Epithelial cell of proximal tubule (primary cell): ENCODE measurements at regions not wholly inside any gene's neighbourhood (a gene's known extent, or its start where the extent isn't known, plus 50 kb on each side); places are given as distances from the start of the nearest gene placed in this dataset.

Source experiments
- DNase-seq: peaks from one replicate; pipeline ENCODE4 v3.0.0-alpha.2; 2011; ENCODE audit warnings: low read depth
- H3K4me3 ChIP-seq: 2 replicates; pipeline ENCODE4 v1.5.1; 2011; ENCODE audit warnings: low read depth, mild to moderate bottlenecking, low read length
- CTCF ChIP-seq: conservative IDR thresholded peaks from 2 replicates; pipeline ENCODE4 v1.5.1; 2012; ENCODE audit warnings: low read depth, mild to moderate bottlenecking, low read length

GRCh38 chr12:131345521-131346436 is 365.1 kb upstream of the SFSWAP start:
- no peak for DNase-seq
- TF ChIP-seq CTCF: no peak
- no peak overlapping the region for H3K4me3 ChIP-seq

GRCh38 chr12:131346555-131347344 is 364.1 kb upstream of the SFSWAP start:
- H3K4me3 ChIP-seq: no peak overlapping the region
- TF ChIP-seq CTCF: no peak
- DNase-seq: no peak

- TF ChIP-seq CTCF: no peak
- no peak for DNase-seq
- H3K4me3 ChIP-seq: no peak overlapping the region
Measured at GRCh38 chr12:131347345-131347714, 363.6 kb upstream of the SFSWAP start.

- no peak for TF ChIP-seq CTCF
- no peak for DNase-seq
- H3K4me3 ChIP-seq: no peak overlapping the region
Measured at GRCh38 chr12:131347732-131348131, 363.2 kb upstream of the SFSWAP start.

GRCh38 chr12:131348231-131348630 is 362.7 kb upstream of the SFSWAP start:
- no peak for TF ChIP-seq CTCF
- DNase-seq: no peak
- no peak overlapping the region for H3K4me3 ChIP-seq

- DNase-seq: no peak
- no peak overlapping the region for H3K4me3 ChIP-seq
- TF ChIP-seq CTCF: no peak
Measured at GRCh38 chr12:131348646-131349045, 362.2 kb upstream of the SFSWAP start.
